HG02610 (cell line): ENCODE measurements at regions not wholly inside any gene's neighbourhood (a gene's known extent, or its start where the extent isn't known, plus 50 kb on each side); places are given as distances from the start of the nearest gene placed in this dataset.

Source experiments
- ATAC-seq: cut with Tn5 transposase; IDR thresholded peaks from one replicate; pipeline ENCODE4 v1.9.1; 2021; ENCODE audit warnings: mild to moderate bottlenecking, moderate library complexity; ENCODE audit not compliant: unreplicated experiment

DNA sequence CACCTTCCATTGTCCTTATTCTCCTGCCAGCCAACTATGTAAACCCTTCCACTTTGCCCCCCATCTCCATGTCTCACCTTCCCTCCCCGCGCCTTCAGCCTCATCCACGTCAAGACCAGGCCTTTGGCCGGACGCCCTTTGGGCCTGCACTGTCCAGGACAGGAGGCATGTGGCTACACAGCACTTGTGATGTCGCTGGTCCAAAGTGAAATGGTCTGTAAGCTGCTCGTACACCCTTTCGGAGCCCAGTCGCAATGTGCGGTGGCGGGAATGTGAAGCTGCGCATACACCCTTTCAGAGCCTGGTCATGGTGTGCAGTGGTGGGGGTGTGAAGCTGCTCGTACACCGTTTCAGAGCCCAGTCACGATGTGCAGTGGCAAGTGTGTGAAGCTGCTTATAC, 247.9 kb upstream of the RGS6 start:
- no peak for ATAC-seq

GRCh38 chr14:71686677-71687076, 245.6 kb upstream of the RGS6 start:
- ATAC-seq: no peak

DNA sequence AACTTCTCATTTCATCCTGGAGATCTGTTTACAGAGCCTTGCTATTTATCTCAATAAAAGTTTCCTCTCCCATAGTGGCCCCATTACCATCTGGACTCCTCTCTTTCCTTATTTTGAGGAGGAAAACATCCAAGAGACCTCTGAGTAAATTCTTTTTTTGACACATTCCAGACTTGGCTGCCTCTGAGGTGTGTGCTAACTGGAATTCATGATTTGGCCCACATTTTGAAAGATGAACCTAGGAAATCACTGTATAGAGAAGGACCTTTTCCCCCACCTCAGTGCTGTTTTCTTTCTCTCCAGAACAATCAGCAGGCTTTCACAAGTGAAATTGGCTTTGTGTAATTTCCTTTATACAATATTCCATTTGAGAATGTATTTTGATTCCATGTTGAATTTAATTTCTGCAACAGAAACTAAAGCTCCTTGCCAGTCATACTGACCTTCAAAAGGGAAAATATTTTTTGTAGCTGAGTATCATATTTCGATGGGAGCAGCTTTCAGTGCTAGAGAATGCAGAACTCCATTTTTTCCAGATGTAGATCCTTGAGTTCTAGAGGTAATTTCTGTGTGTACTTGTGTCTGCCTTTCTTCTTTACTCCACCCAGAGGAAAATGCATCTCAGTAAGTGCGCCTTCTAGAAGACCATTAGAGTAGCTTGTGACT, 244.9 kb upstream of the RGS6 start:
- ATAC-seq: no peak

GRCh38 chr14:71688576-71688975, 243.7 kb upstream of the RGS6 start:
- ATAC-seq: no peak

DNA sequence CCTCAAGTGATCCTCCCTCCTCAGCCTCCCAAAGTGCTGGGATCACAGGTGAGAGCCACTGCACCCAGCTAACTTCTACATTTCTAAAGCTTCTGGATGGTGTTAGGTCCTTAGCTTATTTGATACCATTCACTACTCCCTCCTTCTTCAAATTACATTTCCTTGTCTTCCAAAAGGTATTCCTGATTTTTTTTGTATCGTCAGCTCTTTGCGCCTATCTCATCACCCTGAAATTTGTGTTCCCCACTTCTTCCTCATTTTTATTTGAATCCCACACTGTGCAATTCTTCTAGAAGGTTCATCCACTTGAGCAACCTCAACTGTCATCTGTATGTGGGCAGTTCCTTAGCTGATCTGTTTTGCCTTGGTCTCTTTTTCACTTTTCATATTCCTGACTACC, 241.8 kb upstream of the RGS6 start:
- no peak for ATAC-seq

- ATAC-seq: no peak
These were observed 239.7 kb upstream of the RGS6 start for GRCh38 chr14:71692496-71692895.

DNA sequence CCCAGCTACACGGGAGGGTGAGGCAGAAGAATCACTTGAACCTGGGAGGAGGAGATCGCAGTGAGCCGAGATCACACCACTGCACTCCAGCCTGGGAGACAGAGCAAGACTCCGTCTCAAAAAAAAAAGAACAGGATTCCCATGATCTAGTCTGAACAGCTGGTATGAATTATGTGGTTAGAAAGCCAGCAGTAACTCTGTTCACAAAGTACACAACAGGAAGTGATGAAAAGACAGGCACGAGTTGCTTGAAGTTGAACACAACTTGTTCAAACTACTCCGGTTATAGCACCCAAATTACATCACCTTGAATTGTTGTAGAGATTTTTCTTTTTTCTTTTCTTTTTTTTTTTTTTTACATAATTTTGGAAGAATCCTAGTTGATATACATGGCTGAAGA, 238.8 kb upstream of the RGS6 start:
- ATAC-seq: no peak

- ATAC-seq: no peak
These were observed 237.4 kb upstream of the RGS6 start for GRCh38 chr14:71694591-71695530.

GRCh38 chr14:71695611-71696350, 236.4 kb upstream of the RGS6 start:
- no peak for ATAC-seq

- ATAC-seq: no peak
These were observed 234.2 kb upstream of the RGS6 start for GRCh38 chr14:71698027-71698426.

GRCh38 chr14:71698673-71699072, 233.6 kb upstream of the RGS6 start:
- ATAC-seq: no peak

- no peak for ATAC-seq
These were observed 230.2 kb upstream of the RGS6 start for GRCh38 chr14:71701990-71702389.

DNA sequence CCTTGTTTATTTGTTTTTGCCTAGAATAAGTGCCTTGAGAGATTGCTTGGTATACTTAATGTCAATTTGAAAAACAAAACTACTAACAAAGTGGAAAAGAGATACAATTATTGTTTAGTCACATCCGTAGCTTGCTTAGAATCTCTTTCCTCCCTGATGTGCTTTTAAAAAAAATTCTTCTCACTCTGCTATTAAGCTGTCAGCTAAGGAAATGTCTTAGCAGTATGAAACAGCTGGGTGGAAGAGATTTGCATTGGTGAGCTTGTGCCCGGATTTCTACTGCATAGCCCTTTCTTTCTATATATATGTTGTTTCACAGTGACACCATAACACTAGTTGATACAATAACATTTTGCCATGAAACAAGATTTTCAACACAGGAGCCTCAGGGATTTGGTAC, 229.4 kb upstream of the RGS6 start:
- no peak for ATAC-seq

DNA sequence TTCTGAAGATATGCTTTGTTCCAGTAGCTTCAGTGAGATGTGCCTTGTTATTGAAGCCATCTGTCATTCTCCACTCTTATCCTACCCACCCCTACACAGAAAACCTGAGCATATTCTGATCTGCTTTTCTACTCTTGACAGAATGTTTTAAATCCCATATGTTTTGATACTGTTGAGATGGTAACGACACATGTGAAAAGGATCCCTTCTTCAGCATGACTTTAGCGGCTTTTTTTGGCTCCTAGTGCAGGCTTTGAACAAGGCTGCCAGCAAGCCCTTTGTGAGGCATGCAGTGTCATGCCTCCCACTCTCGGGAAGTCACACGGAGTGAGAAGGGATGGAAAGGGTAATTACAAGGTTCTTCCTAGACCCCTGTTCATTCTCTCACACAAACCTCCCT, 228.8 kb upstream of the RGS6 start:
- ATAC-seq: no peak

DNA sequence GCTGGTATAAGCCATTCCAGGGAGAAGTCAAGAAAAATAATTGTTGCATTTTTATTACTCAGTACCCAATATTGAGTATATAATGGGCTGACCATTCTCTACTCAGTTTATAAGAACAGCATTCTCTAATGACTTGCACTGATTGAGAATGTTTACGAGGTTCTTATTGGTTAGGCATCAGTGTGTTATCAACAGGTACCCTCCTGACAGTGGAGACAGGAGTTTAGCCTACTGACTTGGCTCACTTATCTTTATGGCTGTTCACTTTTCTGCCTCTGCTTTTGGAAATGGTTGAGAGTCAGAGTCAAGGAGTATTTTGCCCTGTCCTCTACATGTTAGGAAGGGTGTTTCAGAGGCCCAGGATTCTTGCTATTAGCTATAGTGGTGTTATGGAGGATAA, 228.0 kb upstream of the RGS6 start:
- ATAC-seq: no peak

- ATAC-seq: no peak
These were observed 226.8 kb upstream of the RGS6 start for GRCh38 chr14:71705460-71705859.

GRCh38 chr14:71709076-71709475, 223.2 kb upstream of the RGS6 start:
- no peak for ATAC-seq

DNA sequence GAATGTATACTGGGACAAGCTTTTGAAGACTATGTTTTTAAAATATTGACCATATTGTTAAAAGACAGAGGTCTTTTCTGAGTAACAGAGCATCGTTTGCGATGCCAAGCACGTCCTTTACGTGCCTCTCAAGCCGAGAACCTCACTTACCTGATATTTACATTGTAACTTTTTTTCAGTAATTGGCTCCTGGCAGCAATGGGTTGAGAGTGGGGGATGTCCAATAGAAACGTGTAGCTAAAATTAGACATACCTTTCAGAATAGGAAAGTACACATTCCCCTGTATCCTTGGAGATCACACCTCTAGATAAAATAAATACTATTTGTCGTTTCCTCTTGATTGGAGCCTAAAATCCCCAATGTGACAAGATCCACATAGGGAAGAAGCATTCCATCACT, 222.2 kb upstream of the RGS6 start:
- no peak for ATAC-seq

DNA sequence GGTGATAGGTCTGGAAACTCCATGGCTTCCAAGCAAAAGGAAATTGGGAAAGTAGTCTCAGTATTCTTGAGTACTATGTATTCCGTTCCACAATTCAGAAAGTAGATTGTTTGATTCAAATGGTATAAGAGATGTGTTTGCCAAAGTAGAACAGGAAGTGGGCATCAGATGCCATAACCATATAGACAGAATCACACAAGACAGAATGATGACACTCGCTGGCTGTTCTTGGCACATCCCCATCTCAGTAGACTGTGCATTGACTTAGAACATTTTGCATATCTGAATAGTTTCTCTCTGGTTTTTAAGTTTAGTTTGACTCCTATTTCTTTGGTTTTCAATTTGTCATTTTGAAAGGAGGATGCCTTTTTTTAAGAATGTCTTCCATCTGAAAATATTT, 221.1 kb upstream of the RGS6 start:
- ATAC-seq: no peak

- no peak for ATAC-seq
These were observed 220.6 kb upstream of the RGS6 start for GRCh38 chr14:71711619-71712018.

DNA sequence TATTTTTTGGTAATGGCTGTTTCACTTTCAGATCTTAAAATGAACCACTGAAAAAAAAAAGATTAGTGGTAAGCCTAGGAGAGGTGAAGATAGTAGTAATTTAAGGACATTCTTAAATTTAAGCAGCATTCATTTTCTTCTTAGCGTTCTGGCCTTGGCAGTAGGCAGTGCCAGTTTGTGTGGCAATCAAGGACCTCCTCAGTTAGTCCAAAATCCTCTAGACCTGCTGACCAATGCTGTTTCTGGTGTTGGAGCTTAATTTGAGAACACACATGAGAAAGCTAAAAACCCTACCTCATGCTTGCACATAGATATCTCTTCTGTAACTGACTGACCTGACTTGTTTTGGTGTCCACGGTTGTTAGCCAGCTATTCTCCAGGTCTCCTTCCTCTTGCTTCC, 219.8 kb upstream of the RGS6 start:
- ATAC-seq: no peak

DNA sequence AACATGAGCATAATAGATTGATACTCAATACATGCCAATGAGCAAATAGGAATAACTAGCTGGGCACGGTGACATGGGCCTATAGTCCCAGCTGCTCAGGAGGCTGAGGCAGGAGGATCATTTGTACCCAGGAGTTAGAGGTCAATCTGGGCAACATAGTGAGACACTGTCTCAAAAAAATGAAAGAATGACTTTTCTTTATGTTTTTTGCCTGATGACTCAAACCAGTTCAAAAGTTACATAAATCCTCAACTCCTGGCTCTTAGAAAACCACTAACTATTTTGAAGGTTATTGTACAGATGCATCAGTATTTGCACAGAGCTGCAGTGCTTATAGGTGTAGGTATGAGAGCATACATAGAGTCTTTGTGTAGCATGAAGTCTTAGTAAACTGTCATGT, 219.2 kb upstream of the RGS6 start:
- ATAC-seq: no peak
